Heart right ventricle (tissue), 16 donors: ENCODE measurements at regions not wholly inside any gene's neighbourhood (a gene's known extent, or its start where the extent isn't known, plus 50 kb on each side); places are given as distances from the start of the nearest gene placed in this dataset.

ENCODE experiments used
- ATAC-seq, 8 donors: fragments of 200-7000 bp; cut with Tn5 transposase; one replicate each; pipeline ENCODE4 v1.9.1; 2020; ENCODE audit warnings: mild to moderate bottlenecking in 8 of 8, moderate library complexity in 8 of 8, moderate number of reproducible peaks in 1 of 8
- DNase-seq, 2 donors: peaks; one replicate each; pipeline ENCODE4 v3.0.0-alpha.2; 2020
- H3K27ac ChIP-seq, 10 donors: fragments of 200-600 bp; sonication (generic) in 2 of 10; one replicate each; pipeline versions ENCODE4 v1.5.0 to v1.8.0; 2020 to 2022; ENCODE audit warnings: mild to moderate bottlenecking in 3 of 10
- H3K27me3 ChIP-seq, 7 donors: fragments of 200-600 bp; one replicate each; pipeline ENCODE4 v1.8.0; 2021 to 2022; ENCODE audit warnings: mild to moderate bottlenecking in 2 of 7
- H3K36me3 ChIP-seq, 9 donors: fragments of 200-600 bp; sonication (generic) in 1 of 9; one replicate each; pipeline versions ENCODE4 v1.5.0 to v1.8.0; 2020 to 2022; ENCODE audit warnings: mild to moderate bottlenecking in 2 of 9
- H3K4me1 ChIP-seq, 9 donors: fragments of 200-600 bp; sonication (generic) in 1 of 9; one replicate each; pipeline versions ENCODE4 v1.5.0 to v1.8.0; 2020 to 2022; ENCODE audit warnings: mild to moderate bottlenecking in 4 of 9
- H3K4me3 ChIP-seq, 10 donors: fragments of 200-600 bp; sonication (generic) in 2 of 10; one replicate each; pipeline versions ENCODE4 v1.5.0 to v1.8.0; 2020 to 2022; ENCODE audit warnings: mild to moderate bottlenecking in 7 of 10, moderate library complexity in 2 of 10
- H3K9me3 ChIP-seq, 11 donors: fragments of 200-600 bp in 10 of 11; sonication (generic) in 2 of 11; one replicate each; pipeline versions ENCODE4 v1.5.0 to v1.8.0; 2013 to 2022; ENCODE audit warnings: mild to moderate bottlenecking in 2 of 11, control low read depth in 1 of 11, moderate library complexity in 1 of 11
- WGBS, 2 donors: extraction: QIAGEN DNeasy Blood & Tissue Kit; methylation state at CpG; one replicate each; pipeline ENCODE4 v1.1.7; 2013; ENCODE audit warnings: inconsistent platforms in 1 of 2; 5-methylcytosine and 5-hydroxymethylcytosine counted together
- intact Hi-C, 10 donors: fragments of 100-400 bp; cut with DNase I; formaldehyde crosslinking; loops; one replicate each; pipeline versions ENCODE4 v1.11.1 to v1.14.2; 2022
- TF ChIP-seq, protein P1 (sequence below), 9 donors: fragments of 200-600 bp; sonication (generic) in 2 of 9; IDR thresholded peaks; one replicate each; pipeline versions ENCODE4 v1.5.0 to v1.8.0; 2021 to 2022; ENCODE audit warnings: antibody characterized with exemption in 9 of 9, mild to moderate bottlenecking in 5 of 9, moderate library complexity in 1 of 9
- donor health status: Arrhythmogenic right ventricular cardiomyopathy.
- donor health status: ischemic (EF 13 %, LVEDD 7.1; RV severe dilation, severe dysfunction).
- donor health status: healthy with polysubstance abuse.
- donor health status: DM: no; HTN: yes; CAD: no.
- donor health status: DM: no; HTN: no; CAD: no.
- donor health status: ischemic (EF 25% LVEDD 6.9; RV normal size, moderate dysfunction).
- donor health status: ischemic (EF 25% LVEDD 5.7; RV mildly dilated, moderate dysfunction).
- donor health status: healthy.
- donor health status: DM: yes; HTN: yes; CAD: no.
- donor health status: Ischemic cardiomyopathy.
- donor health status: ischemic (EF 35%, LVEDD 5.7; RV mildly dilated, moderate dysfunction).
- donor health status: nonischemic (EF 11% LVEDD 7.7; RV severe dilation, severe dysfunction).
- donor health status: DM: yes; HTN: yes; CAD: no.
- donor health status: PGD.
- donor health status: ischemic (EF 29% LVEDD 5.4; RV normal size, mild dysfunction).
- donor health status: nonischemic (EF 23%, LVEDD 6.1; RV moderate dilation, normal function).

DNA sequence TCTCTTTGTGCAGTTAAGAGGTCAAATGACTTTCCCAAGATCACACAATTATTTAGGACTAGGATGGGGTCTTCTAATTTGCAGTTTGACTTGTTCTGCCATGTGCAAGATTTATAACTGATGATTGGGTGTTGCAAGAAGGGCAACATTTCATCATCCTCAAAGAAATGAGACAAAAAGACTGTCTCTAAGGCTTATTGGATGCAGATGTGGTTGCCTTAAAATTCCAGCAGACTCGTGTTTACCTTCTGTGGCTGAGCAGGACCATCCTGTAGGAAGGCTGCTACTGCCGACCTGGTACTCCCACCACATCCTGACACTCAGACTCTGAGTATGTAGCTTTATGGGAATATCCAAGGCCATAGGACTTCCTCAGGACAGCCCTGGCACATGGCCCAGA lies 99.9 kb upstream of the SGIP1 start:
- H3K27me3 ChIP-seq = no peaks in the 10 kb centered on the region
- no peak overlapping the region for H3K27ac ChIP-seq
- no peak for ATAC-seq
- no peaks in the 10 kb centered on the region for H3K36me3 ChIP-seq
- H3K4me3 ChIP-seq = no peak overlapping the region
- WGBS, 2 donors = 73 to 78% methylated on average over 2 of the region's 2 CpGs
- TF ChIP-seq, protein P1, sequence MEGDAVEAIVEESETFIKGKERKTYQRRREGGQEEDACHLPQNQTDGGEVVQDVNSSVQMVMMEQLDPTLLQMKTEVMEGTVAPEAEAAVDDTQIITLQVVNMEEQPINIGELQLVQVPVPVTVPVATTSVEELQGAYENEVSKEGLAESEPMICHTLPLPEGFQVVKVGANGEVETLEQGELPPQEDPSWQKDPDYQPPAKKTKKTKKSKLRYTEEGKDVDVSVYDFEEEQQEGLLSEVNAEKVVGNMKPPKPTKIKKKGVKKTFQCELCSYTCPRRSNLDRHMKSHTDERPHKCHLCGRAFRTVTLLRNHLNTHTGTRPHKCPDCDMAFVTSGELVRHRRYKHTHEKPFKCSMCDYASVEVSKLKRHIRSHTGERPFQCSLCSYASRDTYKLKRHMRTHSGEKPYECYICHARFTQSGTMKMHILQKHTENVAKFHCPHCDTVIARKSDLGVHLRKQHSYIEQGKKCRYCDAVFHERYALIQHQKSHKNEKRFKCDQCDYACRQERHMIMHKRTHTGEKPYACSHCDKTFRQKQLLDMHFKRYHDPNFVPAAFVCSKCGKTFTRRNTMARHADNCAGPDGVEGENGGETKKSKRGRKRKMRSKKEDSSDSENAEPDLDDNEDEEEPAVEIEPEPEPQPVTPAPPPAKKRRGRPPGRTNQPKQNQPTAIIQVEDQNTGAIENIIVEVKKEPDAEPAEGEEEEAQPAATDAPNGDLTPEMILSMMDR (IDR thresholded peaks at IDR 0.05) = no peak
- peaks cover 0 to 18% (median 0%) of the 10 kb centered on the region in 9 donors for H3K4me1 ChIP-seq
- intact Hi-C loops = no loop called here
- DNase-seq = no peak
- peaks cover 0 to 32% (median 20%) of the 10 kb centered on the region in 11 donors for H3K9me3 ChIP-seq

DNA sequence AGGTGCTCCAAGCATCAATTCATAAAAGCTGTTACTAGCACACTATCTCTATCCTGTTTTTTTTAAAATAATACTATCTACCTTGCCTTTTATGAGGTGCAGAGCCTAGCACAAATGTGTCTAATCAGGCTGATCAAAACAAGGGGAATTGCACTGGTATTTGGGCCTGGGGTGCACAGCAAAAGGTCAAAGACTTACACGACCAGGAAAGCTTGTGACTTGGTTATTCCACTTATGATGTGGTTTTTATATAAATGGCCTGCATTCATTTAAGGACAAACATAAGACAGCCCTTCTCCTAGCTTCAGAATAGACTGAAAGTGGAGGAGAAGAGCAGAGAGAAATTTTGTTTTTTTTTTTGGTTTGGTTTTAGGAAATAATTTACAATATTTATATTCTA lies 98.4 kb upstream of the SGIP1 start:
- Histone ChIP-seq H3K27ac (no peak overlapping the region), H3K4me3 (no peak overlapping the region), H3K9me3 (peaks cover 0 to 18% (median 13%) of the 10 kb centered on the region in 11 donors), H3K36me3 (no peaks in the 10 kb centered on the region), H3K27me3 (no peaks in the 10 kb centered on the region), H3K4me1 (peaks cover 0 to 28% (median 0%) of the 10 kb centered on the region in 9 donors)
- ATAC-seq = no peak
- intact Hi-C loops = loop anchor here in 1 of 10 donors (5.0 kb wide), 1 partner anchor 478 kb away; no protein-coding TSS in a partner anchor
- 87 to 89% methylated on average over 1 of the region's 1 CpG for WGBS, 2 donors
- TF ChIP-seq, protein P1 (IDR thresholded peaks at IDR 0.05) = no peak
- DNase-seq = no peak

DNA sequence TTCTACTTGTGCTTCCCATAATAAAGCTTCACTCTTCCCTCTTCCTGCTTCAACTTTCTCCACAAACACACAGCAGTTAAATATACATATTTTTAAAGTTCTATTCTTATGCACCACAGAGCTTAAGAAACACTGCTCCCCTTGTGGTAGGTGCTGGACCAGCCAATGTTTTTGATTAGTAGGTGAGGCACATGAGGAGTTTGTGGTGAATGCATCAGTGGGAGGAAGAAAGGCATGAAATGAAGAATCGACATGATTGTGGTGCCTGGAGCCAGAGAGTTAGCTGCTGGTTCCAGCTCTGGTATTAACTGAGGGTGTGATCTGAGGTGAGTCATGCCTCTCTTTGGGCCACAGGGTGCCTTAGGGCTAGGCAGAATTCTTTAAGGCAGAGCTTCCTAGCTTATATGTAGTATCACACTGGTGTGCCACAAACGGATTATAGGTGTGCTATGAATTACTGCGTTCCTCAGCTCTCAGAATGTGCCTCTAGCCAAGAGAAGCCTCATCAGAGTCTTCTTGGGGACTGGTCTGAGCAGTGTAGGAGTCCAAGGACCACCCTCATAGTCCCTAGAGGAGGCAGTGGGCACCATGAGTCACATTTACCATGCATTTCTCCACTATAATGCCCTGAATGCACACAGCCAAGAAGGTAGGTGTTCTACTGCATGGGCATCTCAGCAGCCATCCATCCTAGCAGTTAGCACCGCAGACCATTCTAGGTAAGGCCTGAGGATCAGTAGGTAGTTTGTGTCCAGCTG lies 97.4 kb upstream of the SGIP1 start:
- intact Hi-C loops = loop anchor here in 1 of 10 donors (5.0 kb wide), 1 partner anchor 479 kb away; no protein-coding TSS in a partner anchor
- ATAC-seq (no peak), DNase-seq (no peak)
- TF ChIP-seq, protein P1 (IDR thresholded peaks at IDR 0.05) = peak in 6 of 9 donors; percentile 13 to 35 (median 22)
- Histone ChIP-seq H3K27me3 (no peaks in the 10 kb centered on the region), H3K36me3 (no peaks in the 10 kb centered on the region), H3K4me3 (no peak overlapping the region), H3K27ac (no peak overlapping the region), H3K9me3 (peaks cover 0 to 8% (median 3%) of the 10 kb centered on the region in 11 donors), H3K4me1 (peaks cover 0 to 28% (median 0%) of the 10 kb centered on the region in 9 donors)
- 88 to 91% methylated on average over 4 of the region's 4 CpGs for WGBS, 2 donors

DNA sequence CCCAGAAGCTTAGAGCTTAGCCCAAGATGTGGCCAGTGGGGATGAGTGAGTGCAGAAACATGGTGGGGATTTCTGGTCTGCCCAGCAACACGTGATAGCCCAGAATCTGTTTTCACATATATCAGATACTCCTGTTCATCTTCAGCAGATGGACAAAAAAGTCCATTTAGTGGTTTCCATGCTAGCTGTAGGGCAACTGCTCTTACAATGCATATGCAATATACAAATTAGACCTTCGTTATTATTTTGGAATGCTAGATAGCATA lies 96.9 kb upstream of the SGIP1 start:
- no peak for ATAC-seq
- TF ChIP-seq, protein P1 (IDR thresholded peaks at IDR 0.05) = no peak
- H3K9me3 ChIP-seq = peaks cover 0 to 2% (median 0%) of the 10 kb centered on the region in 11 donors
- peaks cover 0 to 30% (median 0%) of the 10 kb centered on the region in 9 donors for H3K4me1 ChIP-seq
- WGBS, 2 donors = 93% methylated on average over 2 of the region's 2 CpGs
- no peak overlapping the region for H3K27ac ChIP-seq
- intact Hi-C loops = loop anchor here in 1 of 10 donors (5.0 kb wide), 1 partner anchor 480 kb away; no protein-coding TSS in a partner anchor
- no peak overlapping the region for H3K4me3 ChIP-seq
- no peaks in the 10 kb centered on the region for H3K27me3 ChIP-seq
- H3K36me3 ChIP-seq = no peaks in the 10 kb centered on the region
- no peak for DNase-seq
